HG03442 (cell line): ENCODE measurements at regions not wholly inside any gene's neighbourhood (a gene's known extent, or its start where the extent isn't known, plus 50 kb on each side); places are given as distances from the start of the nearest gene placed in this dataset.

Experiments
- ATAC-seq: cut with Tn5 transposase; IDR thresholded peaks from one replicate; pipeline ENCODE4 v1.9.1; 2021; ENCODE audit warnings: mild to moderate bottlenecking, moderate library complexity; ENCODE audit not compliant: unreplicated experiment

GRCh38 chr20:23254505-23254904 lies 96.1 kb upstream of the NXT1 start:
- ATAC-seq, result no peak

- no peak for ATAC-seq
Observed at GRCh38 chr20:23254034-23254433, 96.6 kb upstream of the NXT1 start.

GRCh38 chr20:23253524-23253923 lies 97.1 kb upstream of the NXT1 start:
- ATAC-seq, result no peak

GRCh38 chr20:23251779-23252178 lies 98.8 kb upstream of the NXT1 start:
- no peak for ATAC-seq

- ATAC-seq, result no peak
Observed at GRCh38 chr20:23249541-23249940, 101.0 kb upstream of the NXT1 start.

- ATAC-seq, result no peak
Observed at GRCh38 chr20:23248461-23248882, 102.1 kb upstream of the NXT1 start.

- peak; percentile 55 for ATAC-seq
Observed at GRCh38 chr20:23246717-23247664, 103.6 kb upstream of the NXT1 start.

GRCh38 chr20:23245553-23246181 lies 104.9 kb upstream of the NXT1 start:
- peak; percentile 89 for ATAC-seq

GRCh38 chr20:23244916-23245552 lies 105.6 kb upstream of the NXT1 start:
- no peak for ATAC-seq

GRCh38 chr20:23244156-23244915 lies 106.3 kb upstream of the NXT1 start:
- ATAC-seq, result no peak

- no peak for ATAC-seq
Observed at GRCh38 chr20:23243791-23244155, 106.8 kb upstream of the NXT1 start.

GRCh38 chr20:23242556-23243180 lies 107.9 kb upstream of the NXT1 start:
- ATAC-seq, result no peak

GRCh38 chr20:23242104-23242503 lies 108.5 kb upstream of the NXT1 start:
- ATAC-seq, result no peak

- no peak for ATAC-seq
Observed at GRCh38 chr20:23241416-23241815, 109.2 kb upstream of the NXT1 start.

- no peak for ATAC-seq
Observed at GRCh38 chr20:23240519-23240918, 110.1 kb upstream of the NXT1 start.

GRCh38 chr20:23237201-23237600 lies 113.4 kb upstream of the NXT1 start:
- no peak for ATAC-seq

GRCh38 chr20:23235173-23236027 lies 115.2 kb upstream of the NXT1 start:
- ATAC-seq, result no peak

- no peak for ATAC-seq
Observed at GRCh38 chr20:23234311-23235078, 116.1 kb upstream of the NXT1 start.

GRCh38 chr20:23233341-23233740 lies 117.2 kb upstream of the NXT1 start:
- no peak for ATAC-seq
